ENCODE measurements at regions not wholly inside any gene's neighbourhood (a gene's known extent, or its start where the extent isn't known, plus 50 kb on each side); places are given as distances from the start of the nearest gene placed in this dataset.

DNA sequence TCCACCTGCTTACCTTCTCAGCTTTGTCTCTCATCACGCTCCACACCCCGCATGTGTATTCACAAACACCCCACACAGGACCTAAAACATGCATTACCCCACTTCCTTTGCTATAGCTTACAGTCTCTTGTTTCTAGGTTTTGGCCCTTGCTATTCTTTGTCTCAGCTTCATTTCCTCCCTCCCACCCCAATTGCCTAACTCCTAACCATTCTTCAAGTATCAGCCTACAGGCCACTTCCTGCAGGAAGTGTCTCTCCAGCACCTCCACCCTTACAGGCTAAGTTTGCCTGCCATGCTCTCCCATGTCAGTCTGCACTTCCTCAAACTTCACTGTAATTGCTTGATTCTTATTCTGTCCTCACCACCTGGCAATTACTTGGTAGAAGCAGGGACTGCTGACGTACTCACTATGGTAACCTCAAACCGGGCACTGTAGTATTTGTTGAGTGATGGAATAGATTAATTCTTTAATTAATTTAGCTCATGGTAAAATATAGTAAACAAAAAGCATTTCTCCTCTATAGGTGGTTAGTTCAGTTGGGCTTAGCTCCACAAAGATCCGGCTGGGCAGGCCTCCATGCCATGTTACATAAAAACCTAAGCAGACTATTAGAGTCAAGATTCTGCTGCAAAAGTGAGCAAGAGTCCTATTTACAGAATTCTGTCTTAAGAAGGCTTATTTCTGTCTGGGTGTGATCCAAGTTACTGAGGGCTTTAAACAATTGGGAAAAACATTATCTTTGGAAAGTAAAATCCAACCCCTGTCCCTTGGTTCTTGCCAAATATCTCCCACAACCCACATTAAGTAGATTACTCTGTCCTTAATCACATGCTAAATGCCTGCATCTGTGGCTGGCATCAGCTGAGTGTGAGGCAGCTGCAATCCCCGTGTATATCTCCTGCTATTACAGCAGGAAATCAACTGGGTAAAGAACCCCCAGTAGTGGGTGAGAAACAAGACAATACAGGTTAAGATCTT lies 124.7 kb upstream of the CPEB2 start:
- TF ChIP-seq CTCF (IDR thresholded peaks at IDR 0.05; ENCODE audit: extremely low read depth, insufficient read depth, missing control alignments), result no peak
- no peak for DNase-seq (ENCODE audit: low spot score)
- in situ Hi-C loops (cut with MboI; ENCODE audit: low pct_unique_long_range_greater_than_20kb, low sequenced_read_pairs, unreplicated experiment), result no loop called here

DNA sequence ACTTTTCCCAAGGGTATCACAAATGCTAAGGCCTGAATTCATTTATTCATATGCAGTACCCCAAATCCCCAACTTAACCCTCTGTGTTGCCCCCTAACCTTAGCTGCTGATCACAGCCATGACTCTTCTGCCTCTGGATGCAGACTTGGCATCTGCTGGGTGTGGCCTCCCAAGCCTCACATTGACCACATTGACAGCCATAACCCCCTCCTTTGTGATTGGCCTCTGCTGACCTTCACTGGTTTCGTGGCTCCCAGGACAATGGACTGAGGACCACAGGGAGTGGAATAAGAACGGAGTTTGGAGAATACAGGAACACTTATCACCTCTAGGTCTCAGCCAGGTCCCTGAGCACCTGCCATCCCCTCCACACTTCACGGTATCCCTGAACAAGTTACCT lies 123.6 kb upstream of the CPEB2 start:
- no peak for TF ChIP-seq CTCF (IDR thresholded peaks at IDR 0.05; ENCODE audit: extremely low read depth, insufficient read depth, missing control alignments)
- DNase-seq (ENCODE audit: low spot score), result no peak

DNA sequence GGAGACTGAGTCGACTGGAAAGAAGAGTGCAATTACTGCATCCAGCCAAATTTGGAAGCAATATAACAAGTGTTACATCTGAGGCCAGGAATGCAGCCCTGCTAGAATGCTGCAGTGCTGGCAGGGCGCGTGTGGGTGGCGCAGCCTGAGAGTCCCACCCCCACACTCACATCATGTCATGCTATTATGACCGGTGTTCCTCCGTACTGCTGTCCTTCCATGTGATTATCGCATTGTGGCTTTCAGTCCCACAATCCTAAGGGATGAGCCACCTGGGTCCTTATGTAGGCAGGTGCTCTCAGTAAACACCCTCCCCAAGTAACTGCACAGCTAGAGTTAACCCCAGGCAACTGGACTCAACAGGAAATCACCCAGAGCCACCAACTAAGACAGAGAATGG lies 122.6 kb upstream of the CPEB2 start:
- no peak for DNase-seq (ENCODE audit: low spot score)
- in situ Hi-C loops (cut with MboI; ENCODE audit: low pct_unique_long_range_greater_than_20kb, low sequenced_read_pairs, unreplicated experiment), result no loop called here
- TF ChIP-seq CTCF (IDR thresholded peaks at IDR 0.05; ENCODE audit: extremely low read depth, insufficient read depth, missing control alignments), result no peak

More for the DNA sequence above, 123.6 kb upstream of the CPEB2 start:
- in situ Hi-C loops (cut with MboI; ENCODE audit: low pct_unique_long_range_greater_than_20kb, low sequenced_read_pairs, unreplicated experiment), result no loop called here

- no peak for DNase-seq (ENCODE audit: low spot score)
- in situ Hi-C loops (cut with MboI; ENCODE audit: low pct_unique_long_range_greater_than_20kb, low sequenced_read_pairs, unreplicated experiment), result no loop called here
- TF ChIP-seq CTCF (IDR thresholded peaks at IDR 0.05; ENCODE audit: extremely low read depth, insufficient read depth, missing control alignments), result no peak
Measured at GRCh38 chr4:14880805-14881204, 121.5 kb upstream of the CPEB2 start.

DNA sequence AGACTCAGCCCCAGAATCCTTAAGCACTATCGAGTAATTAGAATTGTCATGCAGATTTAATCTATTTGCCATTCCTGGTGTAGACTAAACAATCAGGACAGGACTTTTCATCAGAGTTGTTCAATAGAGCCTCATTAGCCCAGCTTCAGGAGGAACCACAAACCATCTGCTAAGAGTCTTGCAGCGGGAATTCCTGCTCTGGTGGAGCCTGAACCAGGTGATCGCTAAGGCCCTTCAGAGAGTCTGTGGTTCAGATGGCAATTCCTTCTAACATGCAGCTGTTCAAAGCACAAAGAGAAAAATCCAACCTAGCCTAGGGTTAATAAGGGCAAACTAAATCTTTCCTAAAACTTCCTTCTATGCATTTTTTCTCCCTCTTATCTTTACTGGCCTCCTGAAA lies 119.1 kb upstream of the CPEB2 start:
- in situ Hi-C loops (cut with MboI; ENCODE audit: low pct_unique_long_range_greater_than_20kb, low sequenced_read_pairs, unreplicated experiment), result no loop called here
- DNase-seq (ENCODE audit: low spot score), result no peak
- no peak for TF ChIP-seq CTCF (IDR thresholded peaks at IDR 0.05; ENCODE audit: extremely low read depth, insufficient read depth, missing control alignments)

DNA sequence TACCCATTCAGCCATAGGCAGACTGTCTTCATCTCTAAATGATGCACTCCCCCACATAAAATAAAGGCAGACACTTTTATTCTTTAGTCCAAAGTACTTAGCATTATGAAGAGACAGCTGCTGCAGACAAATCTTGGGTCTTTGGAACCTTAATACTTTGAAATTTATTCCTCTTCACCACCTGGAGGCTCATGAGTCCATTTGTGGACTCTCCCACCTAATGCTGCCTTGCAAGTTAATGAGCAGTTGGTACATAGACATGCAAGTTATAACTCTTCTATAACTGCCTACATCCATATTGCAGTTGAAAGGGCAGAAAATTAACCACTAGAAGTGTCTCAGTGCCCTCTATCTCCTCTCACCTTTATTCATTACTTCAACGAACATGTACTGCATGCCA lies 118.6 kb upstream of the CPEB2 start:
- in situ Hi-C loops (cut with MboI; ENCODE audit: low pct_unique_long_range_greater_than_20kb, low sequenced_read_pairs, unreplicated experiment), result no loop called here
- DNase-seq (ENCODE audit: low spot score), result no peak
- TF ChIP-seq CTCF (IDR thresholded peaks at IDR 0.05; ENCODE audit: extremely low read depth, insufficient read depth, missing control alignments), result no peak
